SKM-1 treated with dmso at 0.1 percent for 144 hours (cell line): ENCODE measurements at regions not wholly inside any gene's neighbourhood (a gene's known extent, or its start where the extent isn't known, plus 50 kb on each side); places are given as distances from the start of the nearest gene placed in this dataset.
"Not testable (repeated sequence)": the region's sequence is repeated elsewhere in the genome, so short reads cannot be mapped to it uniquely, and the experiment has no call there.

Experiments
- DNase-seq: peaks from one replicate; lab custom pipeline; 2025; ENCODE audit not compliant: unreplicated experiment; lab: John Stamatoyannopoulos, UW

- DNase-seq = no peak
These were observed 327.7 kb downstream of the TMX3 start for GRCh38 chr18:68387246-68387645.

GRCh38 chr18:68383979-68384378 is 330.9 kb downstream of the TMX3 start:
- not testable (repeated sequence) for DNase-seq

GRCh38 chr18:68376926-68377325 is 338.0 kb downstream of the TMX3 start:
- no peak for DNase-seq

- DNase-seq = no peak
These were observed 352.0 kb downstream of the TMX3 start for GRCh38 chr18:68362907-68363306.

GRCh38 chr18:68355637-68356036 is 359.3 kb downstream of the TMX3 start:
- DNase-seq = no peak

- no peak for DNase-seq
These were observed 360.7 kb downstream of the TMX3 start for GRCh38 chr18:68354176-68354575.

- no peak for DNase-seq
These were observed 372.8 kb downstream of the TMX3 start for GRCh38 chr18:68342039-68342659.

DNA sequence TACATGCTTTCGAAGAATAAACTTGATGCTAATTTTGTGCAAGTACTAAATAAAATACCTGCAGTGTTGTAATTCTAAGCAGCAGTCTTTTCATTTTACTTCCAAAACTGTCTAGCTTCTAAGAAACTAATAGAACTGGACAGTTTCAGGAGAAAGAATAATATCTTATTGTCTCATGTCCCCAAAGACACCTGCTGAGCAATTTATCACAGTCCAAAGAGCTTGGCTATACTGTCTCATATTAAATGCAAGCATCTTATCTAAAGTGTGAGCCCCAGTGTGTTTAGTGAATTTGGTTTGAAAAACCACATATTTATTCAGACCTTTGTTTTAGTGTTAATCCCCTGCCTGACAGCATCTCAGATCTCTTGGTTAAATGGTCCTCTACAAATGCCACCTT is 374.3 kb downstream of the TMX3 start:
- no peak for DNase-seq

DNA sequence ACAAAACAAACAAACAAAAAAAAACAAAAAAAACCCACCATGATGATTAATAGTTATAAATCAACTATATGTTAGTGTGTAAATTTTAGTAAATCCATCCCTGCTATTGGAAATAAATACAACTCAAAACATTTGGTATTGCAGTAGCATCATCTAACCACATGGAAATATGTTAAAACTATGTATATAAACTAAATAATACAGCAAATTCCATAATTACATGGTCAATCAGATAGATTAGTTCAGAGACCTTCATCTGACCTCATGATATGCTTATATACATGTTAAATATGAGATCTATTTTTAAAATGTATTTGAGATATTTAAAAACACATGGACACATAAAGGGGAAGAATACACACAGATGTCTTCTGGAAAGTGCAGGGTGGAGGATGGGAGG is 384.2 kb downstream of the TMX3 start:
- DNase-seq = no peak

GRCh38 chr18:68323921-68324320 is 391.0 kb downstream of the TMX3 start:
- no peak for DNase-seq

DNA sequence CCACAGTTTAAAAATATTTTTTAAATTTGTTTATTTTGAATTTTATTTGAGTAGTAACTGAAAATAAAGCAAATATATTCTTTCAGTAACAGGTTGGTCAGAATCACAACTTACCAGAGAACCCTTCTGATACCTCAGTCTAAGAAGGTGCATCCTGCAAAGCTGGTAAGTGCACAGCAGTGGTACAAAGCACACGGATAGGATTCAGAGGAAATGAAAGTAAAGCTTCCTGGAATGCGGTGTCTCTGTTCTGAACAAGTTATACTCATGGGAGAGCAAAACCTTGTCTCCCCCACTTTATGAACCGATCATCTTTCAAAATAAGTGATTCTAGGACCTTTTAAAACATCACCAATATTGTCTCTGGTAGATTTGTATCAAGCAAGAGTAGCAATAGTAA is 398.3 kb downstream of the TMX3 start:
- DNase-seq = no peak

DNA sequence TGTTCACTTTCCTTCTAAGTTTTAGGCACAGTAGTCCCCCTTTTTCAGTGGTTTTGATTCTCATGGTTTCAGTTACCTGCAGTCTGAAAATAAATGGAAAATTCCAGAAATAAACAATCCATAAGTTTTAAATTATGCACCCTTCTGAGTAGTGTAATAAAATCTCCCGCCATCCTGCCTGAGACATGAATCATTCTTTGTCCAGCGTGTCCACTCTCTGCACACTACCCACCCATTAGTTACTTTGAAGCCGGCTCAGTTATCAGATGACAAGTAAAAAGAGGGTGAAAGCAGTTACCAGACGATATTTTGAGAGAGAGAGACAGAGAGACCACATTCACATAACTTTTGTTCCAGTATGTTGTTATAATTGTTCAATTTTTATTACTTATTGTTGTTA is 400.5 kb downstream of the TMX3 start:
- no peak for DNase-seq

DNA sequence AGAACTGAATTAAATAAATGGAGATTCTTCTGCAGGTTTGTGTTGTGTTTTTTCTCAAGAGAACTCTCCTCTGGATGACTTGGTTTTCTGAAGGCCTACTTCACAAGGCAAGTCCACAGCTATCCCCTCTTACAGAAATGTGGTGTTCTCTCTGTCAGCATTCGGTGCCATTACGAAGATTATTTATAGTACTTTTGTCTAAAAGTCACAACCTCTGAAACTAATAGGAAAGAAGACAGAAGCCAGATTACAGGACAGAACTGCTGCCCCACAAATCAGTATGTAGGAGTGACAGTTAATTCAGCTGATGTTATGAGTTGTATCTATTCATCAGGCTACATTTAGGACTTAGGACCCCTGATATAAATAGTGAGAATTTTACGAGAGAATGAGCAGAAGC is 413.5 kb downstream of the TMX3 start:
- DNase-seq = no peak

GRCh38 chr18:68299906-68300305 is 415.0 kb downstream of the TMX3 start:
- no peak for DNase-seq

DNA sequence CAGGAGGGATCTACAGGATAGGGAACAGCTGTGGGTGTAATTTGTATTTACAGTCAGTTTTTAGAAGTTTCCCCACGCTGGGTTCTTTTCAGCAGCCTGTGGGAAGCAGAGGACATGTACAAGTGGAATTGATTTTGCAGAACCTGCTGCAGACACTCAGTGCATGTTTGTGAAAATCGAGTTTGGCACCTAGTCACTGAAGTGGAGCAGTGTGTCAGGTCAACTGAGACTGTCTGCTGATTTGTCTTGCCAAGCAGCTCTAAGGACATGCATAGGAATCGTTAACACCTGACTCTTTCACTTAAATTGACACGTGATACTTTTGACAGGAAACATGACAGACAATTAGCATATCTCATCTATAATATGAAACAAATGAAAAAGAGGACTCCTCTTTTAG is 416.6 kb downstream of the TMX3 start:
- no peak for DNase-seq

- DNase-seq = no peak
These were observed 426.5 kb downstream of the TMX3 start for GRCh38 chr18:68288408-68288807.

DNA sequence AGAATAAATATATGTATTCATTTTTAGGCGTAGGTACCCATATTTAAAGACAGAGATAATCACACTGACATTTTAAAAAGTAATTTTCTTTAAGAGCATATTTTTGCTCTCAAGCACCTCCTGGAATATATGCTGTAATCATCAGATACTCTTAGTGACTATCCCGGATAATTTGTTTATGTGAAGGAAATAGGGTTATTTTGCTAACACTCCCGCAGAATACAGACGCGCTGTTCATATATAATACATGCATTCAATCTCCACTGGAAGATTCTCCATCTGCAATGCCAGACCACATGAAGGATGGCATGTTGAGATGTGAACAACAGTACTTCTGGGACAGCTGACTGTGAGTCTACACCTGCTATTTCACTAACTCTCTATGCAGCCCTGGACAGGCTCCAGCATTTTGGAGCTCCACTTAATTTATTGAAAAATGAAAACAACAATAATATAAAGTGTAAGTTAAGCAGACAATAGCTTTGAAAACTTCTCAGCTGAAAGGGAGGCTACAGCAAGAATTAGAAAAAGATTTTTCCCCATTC is 430.6 kb downstream of the TMX3 start:
- DNase-seq = no peak

DNA sequence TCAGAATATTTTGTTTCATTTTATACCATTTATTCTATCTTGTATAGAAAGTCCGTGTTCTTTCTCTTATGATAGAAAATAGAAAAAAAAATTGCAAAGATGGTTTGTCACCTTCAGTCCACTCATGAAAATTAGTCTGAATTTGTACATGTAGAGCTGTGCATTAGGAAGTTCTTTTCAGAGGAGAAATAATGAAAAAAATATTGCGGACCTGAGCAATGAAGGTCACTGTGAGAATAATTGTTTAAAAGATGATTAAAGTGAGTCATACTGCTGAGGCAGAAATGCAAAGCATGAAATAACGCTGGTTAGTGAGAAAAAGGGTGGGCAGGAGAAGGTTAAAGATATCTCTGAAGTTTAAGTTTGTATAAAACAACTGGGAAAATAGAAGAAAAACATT is 431.1 kb downstream of the TMX3 start:
- DNase-seq = no peak

GRCh38 chr18:68282232-68282631 is 432.7 kb downstream of the TMX3 start:
- DNase-seq = no peak

- no peak for DNase-seq
These were observed 439.3 kb downstream of the TMX3 start for GRCh38 chr18:68275616-68276015.

DNA sequence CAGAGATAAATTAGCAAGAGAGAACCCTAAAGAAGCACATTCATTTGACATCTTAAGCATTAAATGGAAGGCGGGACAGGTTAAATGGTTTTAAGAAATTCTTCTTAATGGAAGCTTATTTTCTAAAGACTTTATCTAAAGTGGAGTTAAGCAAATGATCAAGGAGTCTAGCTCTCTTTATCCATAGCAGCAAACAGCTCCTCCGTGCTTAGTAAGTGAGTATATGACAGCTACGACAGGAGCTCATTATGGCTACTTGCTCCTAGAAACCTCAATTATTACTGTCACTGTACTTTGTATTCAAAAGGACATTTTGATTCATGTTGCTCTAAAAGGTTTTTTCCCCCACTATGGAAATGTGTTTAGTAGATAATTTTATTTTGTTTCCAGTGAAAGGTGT is 444.9 kb downstream of the TMX3 start:
- DNase-seq = no peak

DNA sequence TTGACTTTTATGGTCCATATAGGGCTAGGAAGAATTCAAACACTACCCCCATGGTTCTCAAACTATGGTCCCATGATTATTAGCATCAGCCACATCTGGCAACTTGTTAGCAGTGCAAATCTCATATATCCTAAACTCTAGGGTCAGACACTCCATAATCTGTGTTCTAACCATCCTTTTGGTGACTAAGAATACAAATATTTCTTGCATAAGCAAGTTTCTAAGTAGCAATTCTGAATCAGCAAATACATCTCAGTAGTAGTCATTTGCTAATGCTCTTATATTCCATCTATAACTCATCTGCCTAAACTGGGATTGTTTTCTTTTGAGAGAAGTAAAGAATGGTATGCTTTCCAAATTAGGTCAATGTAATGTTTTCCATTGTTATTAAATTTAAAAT is 447.3 kb downstream of the TMX3 start:
- no peak for DNase-seq

DNA sequence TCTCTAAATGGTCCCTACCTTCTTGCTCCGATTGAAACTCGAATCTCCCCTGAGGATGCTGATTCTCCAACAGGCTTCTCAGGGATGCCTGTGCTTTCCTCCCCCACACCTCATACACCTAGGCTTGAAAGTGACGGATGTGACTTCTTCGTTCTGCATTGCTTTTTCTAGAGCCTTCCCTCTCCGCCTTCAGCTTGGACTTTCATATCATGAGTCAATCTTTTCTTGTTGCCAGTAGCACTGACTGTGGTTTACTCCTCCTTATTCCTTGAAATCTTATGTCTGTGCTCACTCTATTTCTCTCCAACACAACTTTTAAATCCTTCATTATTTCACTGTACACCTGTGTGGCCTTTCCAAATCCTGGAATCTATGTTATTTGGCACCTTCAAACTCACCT is 451.4 kb downstream of the TMX3 start:
- no peak for DNase-seq
